Fibroblast of pulmonary artery (primary cell): ENCODE measurements at regions not wholly inside any gene's neighbourhood (a gene's known extent, or its start where the extent isn't known, plus 50 kb on each side); places are given as distances from the start of the nearest gene placed in this dataset.

Experiments used
- DNase-seq: peaks from one replicate; pipeline ENCODE4 v3.0.0-alpha.2; 2010; ENCODE audit warnings: low read depth
- H3K4me3 ChIP-seq: replicated peaks from 2 replicates; pipeline ENCODE4 v1.5.1; 2011; ENCODE audit warnings: low read depth, mild to moderate bottlenecking, control low read depth, low read length, moderate library complexity
- TF ChIP-seq, protein P1 (sequence below): IDR thresholded peaks from 2 replicates; pipeline ENCODE4 v1.5.1; 2011; ENCODE audit warnings: mild to moderate bottlenecking, control low read depth, low read length, inconsistent platforms; ENCODE audit errors: missing control alignments

DNA sequence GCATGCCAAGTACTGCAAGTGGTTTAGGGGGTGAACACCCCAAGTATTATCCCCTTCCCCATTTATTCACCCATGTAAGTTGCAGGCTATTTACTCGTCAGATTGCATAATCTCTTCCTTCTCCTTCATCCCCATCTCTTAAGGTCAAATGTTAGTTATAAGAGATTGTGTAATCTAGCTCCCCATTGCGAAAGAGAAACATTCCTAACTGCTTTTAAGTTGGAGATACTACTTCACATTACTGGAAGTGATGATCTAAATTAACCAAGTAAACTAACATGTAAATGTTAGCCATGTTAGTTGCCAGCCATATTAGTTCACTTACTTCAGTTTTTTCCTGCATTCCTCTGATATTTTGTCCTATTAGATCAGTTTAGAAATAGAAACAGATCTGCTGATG lies 262.3 kb downstream of the TAF11L14 start:
- DNase-seq = peak; percentile 3
- TF ChIP-seq, protein P1, sequence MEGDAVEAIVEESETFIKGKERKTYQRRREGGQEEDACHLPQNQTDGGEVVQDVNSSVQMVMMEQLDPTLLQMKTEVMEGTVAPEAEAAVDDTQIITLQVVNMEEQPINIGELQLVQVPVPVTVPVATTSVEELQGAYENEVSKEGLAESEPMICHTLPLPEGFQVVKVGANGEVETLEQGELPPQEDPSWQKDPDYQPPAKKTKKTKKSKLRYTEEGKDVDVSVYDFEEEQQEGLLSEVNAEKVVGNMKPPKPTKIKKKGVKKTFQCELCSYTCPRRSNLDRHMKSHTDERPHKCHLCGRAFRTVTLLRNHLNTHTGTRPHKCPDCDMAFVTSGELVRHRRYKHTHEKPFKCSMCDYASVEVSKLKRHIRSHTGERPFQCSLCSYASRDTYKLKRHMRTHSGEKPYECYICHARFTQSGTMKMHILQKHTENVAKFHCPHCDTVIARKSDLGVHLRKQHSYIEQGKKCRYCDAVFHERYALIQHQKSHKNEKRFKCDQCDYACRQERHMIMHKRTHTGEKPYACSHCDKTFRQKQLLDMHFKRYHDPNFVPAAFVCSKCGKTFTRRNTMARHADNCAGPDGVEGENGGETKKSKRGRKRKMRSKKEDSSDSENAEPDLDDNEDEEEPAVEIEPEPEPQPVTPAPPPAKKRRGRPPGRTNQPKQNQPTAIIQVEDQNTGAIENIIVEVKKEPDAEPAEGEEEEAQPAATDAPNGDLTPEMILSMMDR = no peak
- H3K4me3 ChIP-seq = no peak overlapping the region

DNA sequence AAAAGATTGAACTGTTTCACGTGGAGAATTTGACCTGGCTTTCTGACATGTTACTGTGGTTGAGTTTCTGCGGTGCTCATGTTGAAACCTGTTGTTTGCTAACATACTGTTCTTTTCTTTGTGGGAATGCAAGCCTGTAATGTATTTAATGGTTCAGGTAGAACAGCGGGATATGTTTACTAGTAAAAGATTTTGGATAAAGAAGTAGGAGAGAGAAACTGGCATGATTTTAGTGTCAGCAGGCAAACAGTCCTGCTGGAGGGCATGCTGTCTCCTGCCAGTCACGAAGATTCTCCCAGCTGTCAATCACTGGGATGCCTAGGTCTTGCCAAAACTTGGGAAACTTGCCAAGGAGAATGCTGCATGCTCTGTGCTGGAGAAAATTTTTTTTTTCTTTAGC lies 263.5 kb downstream of the TAF11L14 start:
- H3K4me3 ChIP-seq = no peak overlapping the region
- TF ChIP-seq, protein P1 = no peak
- no peak for DNase-seq

DNA sequence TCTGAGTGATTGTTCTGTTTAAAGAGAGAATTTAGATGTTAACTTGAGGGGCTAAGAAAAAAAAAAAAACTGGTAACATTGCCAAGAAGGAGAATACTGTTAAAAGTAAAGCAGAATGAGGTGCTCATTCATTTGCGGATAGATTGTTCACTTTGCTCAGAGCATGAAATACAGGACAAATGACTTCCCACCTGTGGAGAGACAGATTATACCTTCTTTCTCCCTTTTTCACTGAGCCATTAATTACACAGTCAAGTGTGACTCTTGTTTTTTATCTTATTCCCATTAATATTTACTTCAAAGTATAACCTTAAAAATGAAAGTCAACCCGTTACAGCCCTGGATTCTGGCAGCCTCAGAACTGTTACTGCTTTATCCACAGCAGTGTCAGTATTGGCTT lies 264.5 kb downstream of the TAF11L14 start:
- TF ChIP-seq, protein P1 = no peak
- DNase-seq = no peak

DNA sequence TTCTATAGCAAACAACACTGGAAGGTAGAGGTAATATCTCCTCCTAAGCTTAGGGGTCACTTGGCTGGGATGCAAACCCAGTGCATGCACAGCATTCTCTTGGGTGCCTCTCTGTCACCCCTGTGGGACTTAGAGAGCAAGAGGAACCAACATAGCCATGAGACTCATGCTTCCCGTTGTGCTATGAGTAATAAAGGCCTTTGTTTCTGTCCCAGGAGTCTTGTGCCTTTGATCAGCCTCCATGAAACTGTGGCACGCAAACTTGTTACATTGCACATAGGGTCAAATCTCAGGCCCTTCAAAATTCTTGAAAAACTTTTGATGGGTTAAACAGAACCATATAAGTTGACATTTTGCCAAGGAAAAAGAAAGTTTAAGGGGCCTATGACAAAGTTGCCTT lies 272.8 kb downstream of the TAF11L14 start:
- no peak for DNase-seq
- no peak overlapping the region for H3K4me3 ChIP-seq
- TF ChIP-seq, protein P1 = no peak

More for the DNA sequence above, 264.5 kb downstream of the TAF11L14 start:
- no peak overlapping the region for H3K4me3 ChIP-seq

DNA sequence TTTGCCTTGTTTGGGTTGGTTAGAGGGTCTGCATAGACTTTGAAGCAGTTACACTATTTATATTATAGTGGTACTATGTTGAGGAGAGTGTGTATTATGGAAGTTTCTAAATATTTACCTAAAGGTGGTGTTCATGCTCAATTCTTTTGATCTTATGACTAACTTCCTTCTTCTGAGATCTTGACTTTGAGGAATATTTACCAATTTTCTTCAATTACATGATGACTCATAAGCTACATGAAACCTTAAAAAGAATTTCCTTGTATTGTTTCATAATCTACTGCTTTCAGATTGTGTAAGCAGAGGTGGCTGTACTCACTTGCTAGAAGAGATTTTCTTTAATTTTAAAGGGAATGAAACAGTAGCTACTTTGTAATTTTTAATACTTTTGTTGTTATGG lies 276.1 kb downstream of the TAF11L14 start:
- H3K4me3 ChIP-seq = no peak overlapping the region
- DNase-seq = peak; percentile 3

DNA sequence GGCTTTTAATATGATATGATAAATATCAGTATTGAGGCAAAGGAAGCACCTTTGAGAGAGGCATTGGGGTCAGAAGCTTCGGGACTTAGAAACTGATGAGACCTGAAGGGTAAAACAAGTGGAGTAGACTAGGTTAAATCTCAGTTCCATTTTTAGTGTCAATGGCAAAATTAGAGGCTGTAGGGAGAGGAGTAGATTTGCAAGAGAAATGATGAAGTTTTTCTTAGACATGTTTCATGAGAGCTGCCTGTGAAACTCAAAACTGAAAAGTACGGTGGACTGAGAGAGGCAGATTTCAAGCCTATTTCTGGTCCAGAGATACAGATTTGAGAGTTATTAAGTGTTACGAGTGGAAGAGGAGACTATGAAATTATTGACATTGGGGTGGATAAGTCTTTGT lies 278.5 kb downstream of the TAF11L14 start:
- TF ChIP-seq, protein P1 = no peak
- DNase-seq = no peak
- no peak overlapping the region for H3K4me3 ChIP-seq

More for the DNA sequence above, 276.1 kb downstream of the TAF11L14 start:
- TF ChIP-seq, protein P1 = no peak

DNA sequence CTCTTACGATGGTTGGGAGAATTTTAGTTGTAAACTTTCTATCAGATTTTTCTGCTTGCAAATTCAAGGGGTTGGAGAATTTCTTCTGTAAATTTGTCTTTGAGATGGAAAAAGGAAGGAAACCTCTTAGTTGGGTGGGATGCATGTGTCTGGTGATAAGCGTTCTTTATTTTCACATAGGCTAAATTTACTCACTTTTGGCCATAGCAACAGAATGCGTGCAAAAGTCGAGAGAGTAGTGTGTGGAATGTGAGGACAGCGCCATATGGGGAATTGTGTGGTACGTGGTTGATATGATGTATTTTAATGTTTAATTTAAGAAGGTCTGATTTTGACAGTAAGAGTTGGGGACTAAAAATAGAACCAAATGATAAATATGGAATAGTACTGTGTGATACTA lies 282.2 kb downstream of the TAF11L14 start:
- TF ChIP-seq, protein P1 = no peak
- DNase-seq = no peak

More for the DNA sequence above, 282.2 kb downstream of the TAF11L14 start:
- no peak overlapping the region for H3K4me3 ChIP-seq
